ENCODE measurements at regions not wholly inside any gene's neighbourhood (a gene's known extent, or its start where the extent isn't known, plus 50 kb on each side); places are given as distances from the start of the nearest gene placed in this dataset.
"Not testable (repeated sequence)": the region's sequence is repeated elsewhere in the genome, so short reads cannot be mapped to it uniquely, and the experiment has no call there.

DNA sequence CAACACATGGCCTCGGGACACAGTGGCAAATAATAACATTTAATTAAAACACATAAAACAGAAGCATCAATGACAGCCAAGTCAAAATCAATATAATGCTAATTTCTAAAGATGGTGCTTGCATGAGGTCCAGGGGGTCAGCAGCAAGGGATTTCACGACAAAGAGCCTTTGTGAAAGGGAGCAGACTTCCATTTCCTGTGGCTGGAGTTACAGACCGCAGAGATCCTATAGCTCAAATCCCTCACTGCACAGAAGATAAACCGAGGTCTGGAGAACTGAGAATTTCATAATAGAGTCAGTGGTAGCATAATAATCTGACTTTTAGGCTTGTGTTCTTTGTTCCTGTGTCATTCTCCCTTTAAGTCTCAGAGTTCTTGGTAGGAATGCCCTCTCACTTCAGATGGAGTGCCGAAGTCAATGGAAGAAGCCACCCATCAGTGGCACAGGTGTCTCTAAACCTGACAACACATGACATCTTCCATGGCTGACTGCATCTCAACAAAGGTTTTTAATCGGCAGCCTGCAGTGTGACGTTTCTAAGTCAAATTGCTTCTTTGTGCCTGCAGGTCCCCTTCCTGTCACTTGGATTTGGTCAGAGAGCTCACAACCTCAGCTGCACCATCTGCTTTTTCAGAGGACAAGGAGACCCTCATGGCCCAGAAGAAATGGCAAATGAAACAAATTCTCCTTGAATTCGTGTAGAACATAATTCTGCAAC is 67.4 kb downstream of the CARTPT start:
- DNase-seq (ENCODE audit: insufficient read length, low spot score), result no peak
- FAIRE-seq, result no peak
- TF ChIP-seq, protein P1, sequence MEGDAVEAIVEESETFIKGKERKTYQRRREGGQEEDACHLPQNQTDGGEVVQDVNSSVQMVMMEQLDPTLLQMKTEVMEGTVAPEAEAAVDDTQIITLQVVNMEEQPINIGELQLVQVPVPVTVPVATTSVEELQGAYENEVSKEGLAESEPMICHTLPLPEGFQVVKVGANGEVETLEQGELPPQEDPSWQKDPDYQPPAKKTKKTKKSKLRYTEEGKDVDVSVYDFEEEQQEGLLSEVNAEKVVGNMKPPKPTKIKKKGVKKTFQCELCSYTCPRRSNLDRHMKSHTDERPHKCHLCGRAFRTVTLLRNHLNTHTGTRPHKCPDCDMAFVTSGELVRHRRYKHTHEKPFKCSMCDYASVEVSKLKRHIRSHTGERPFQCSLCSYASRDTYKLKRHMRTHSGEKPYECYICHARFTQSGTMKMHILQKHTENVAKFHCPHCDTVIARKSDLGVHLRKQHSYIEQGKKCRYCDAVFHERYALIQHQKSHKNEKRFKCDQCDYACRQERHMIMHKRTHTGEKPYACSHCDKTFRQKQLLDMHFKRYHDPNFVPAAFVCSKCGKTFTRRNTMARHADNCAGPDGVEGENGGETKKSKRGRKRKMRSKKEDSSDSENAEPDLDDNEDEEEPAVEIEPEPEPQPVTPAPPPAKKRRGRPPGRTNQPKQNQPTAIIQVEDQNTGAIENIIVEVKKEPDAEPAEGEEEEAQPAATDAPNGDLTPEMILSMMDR (IDR thresholded peaks at IDR 0.05; ENCODE audit: insufficient read depth, missing control alignments), result no peak

DNA sequence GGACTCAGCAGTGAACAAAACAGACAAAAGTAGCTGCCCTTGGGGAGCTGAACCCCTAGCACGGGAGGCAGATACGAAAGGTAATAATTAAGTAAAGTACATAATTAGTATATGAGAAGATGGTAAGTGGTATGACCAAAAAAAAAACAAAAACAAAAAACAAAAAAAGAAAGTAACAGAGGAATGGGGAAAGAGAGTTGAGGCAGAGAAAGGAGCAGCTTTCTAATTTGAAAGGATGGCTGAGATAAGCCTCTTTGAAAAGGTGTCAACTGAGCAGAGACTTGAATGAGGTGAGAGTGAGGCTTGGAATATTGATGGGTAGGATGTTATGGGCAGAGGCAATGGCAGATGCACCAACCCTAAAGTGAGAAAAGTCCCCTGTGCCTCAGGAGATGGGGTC is 69.7 kb downstream of the CARTPT start:
- FAIRE-seq (no peak), DNase-seq (ENCODE audit: insufficient read length, low spot score) (no peak)
- TF ChIP-seq, protein P1 (IDR thresholded peaks at IDR 0.05; ENCODE audit: insufficient read depth, missing control alignments), result no peak

DNA sequence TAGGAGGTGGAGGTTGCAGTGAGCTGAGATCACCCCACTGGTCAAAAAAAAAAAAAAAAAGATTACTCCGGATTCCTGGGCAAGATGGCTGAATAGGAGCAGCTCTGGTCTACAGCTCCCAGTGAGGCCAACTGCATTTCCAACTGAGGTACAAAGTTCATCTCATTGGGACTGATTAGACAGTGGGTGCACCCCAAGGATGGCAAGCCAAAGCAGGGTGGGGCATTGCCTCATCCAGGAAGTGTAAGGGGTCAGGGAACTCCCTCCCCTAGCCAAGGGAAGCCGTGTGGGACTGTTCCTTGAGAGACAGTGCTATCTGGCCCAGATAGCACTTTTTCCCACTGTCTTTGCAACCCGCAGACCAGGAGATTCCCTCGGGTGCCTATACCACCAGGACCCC is 70.7 kb downstream of the CARTPT start:
- TF ChIP-seq, protein P1 (IDR thresholded peaks at IDR 0.05; ENCODE audit: insufficient read depth, missing control alignments), result no peak
- DNase-seq (ENCODE audit: insufficient read length, low spot score) (no peak), FAIRE-seq (no peak)

DNA sequence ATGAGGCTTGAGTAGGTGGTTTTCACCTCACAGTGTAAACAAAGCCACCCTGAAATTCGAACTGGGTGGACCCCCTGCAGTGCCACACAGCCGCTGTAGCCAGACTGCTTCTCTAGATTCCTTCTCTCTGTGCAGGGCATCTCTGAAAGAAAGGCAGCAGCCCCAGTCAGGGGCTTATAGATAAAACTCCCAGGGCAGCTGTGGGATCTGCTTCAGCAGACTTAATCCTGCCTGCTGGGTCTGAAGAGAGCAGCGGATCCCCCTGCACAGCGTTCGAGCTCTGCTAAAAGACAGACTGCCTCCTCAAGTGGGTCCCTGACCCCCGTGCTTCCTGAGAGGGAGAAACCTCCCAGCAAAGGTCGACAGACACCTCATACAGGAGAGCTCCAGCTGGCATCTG is 71.4 kb downstream of the CARTPT start:
- FAIRE-seq, result no peak

DNA sequence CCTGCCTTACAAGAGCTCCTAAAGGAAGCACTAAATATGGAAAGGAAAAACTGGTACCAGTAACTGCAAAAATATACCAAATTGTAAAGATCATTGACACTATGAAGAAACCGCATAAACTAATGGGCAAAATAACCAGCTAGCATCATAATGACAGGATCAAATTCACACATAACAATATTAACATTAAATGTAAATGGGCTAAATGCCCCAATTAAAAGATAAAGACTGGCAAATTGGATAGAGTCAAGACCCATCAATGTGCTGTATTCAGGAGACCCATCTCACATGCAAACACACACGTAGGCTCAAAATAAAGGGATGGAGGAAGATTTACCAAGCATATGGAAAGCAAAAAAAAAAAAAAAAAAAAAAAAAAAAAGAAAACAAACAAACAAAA is 73.0 kb downstream of the CARTPT start:
- not testable (repeated sequence) for DNase-seq (ENCODE audit: insufficient read length, low spot score); FAIRE-seq

More for the DNA sequence above, 71.4 kb downstream of the CARTPT start:
- no peak for DNase-seq (ENCODE audit: insufficient read length, low spot score)
- TF ChIP-seq, protein P1 (IDR thresholded peaks at IDR 0.05; ENCODE audit: insufficient read depth, missing control alignments), result no peak

DNA sequence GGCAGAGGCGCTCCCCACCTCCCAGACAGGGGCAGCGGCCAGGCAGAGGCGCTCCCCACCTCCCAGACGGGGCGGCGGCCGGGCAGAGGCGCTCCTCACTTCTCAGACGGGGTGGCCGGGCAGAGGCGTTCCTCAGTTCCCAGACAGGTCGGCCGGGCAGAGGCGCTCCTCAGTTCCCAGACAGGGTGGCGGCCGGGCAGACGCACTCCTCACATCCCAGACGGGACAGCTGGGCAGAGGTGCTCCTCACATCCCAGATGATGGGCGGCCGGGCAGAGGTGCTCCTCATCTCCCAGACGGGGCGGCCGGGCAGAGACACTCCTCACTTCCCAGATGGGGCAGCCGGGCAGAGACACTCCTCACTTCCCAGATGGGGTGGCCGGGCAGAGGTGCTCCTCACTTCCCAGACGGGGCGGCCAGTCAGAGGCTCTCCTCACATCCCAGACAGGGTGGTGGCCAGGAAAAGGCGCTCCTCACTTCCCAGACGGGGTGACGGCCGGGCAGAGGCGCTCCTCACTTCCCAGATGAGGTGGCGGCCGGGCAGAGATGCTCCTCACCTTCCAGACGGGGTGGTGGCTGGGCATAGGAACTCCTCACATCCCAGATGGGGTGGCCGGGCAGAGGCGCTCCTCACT is 75.1 kb downstream of the CARTPT start:
- DNase-seq (ENCODE audit: insufficient read length, low spot score) (no peak), FAIRE-seq (no peak)
- TF ChIP-seq, protein P1 (IDR thresholded peaks at IDR 0.05; ENCODE audit: insufficient read depth, missing control alignments), result no peak

DNA sequence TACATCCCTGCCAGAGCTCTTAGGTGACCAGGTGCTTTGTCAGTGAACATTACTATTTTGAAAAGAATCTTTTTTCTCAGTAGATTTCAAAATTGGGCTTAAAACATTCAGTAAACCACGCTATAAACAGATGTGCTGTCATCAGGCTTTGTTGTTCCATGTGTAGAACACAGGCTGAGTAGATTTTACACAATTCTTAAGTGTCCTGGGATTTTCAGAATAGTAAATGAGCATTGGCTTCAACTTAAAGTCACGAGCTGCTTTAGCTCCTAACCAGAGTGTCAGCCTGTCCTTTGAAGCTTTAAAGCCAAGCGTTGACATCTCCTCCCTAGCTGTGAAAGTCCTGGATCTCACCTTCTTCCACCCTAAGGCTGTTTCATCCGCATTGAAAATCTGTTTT is 83.6 kb downstream of the CARTPT start:
- FAIRE-seq, result no peak

More for the DNA sequence above, 83.6 kb downstream of the CARTPT start:
- TF ChIP-seq, protein P1 (IDR thresholded peaks at IDR 0.05; ENCODE audit: insufficient read depth, missing control alignments), result no peak
- no peak for DNase-seq (ENCODE audit: insufficient read length, low spot score)
